A673 (cell line): ENCODE measurements at regions not wholly inside any gene's neighbourhood (a gene's known extent, or its start where the extent isn't known, plus 50 kb on each side); places are given as distances from the start of the nearest gene placed in this dataset.

Experiments
- BruUV-seq: library from RNA; stranded (reverse); fragments of 400-500 nt; replicated peaks from 2 replicates; lab custom pipeline; 2021; lab: Mats Ljungman, UMichigan
- CTCF ChIA-PET: fragments of 300-600 bp; sonication (Branson Sonifier 250); formaldehyde crosslinking; loops from one replicate; lab custom pipeline; 2022; ENCODE audit warnings: antibody characterized with exemption; lab: Charles Lee
- POLR2A ChIA-PET: fragments of 300-600 bp; sonication (Branson Sonifier 250); formaldehyde crosslinking; loops from one replicate; lab custom pipeline; 2022; ENCODE audit warnings: antibody characterized with exemption; ENCODE audit not compliant: low non-redundant PET; lab: Charles Lee
- DNase-seq: peaks from one replicate; pipeline ENCODE4 v3.0.0-alpha.2; 2015; ENCODE audit warnings: low spot score
- H3K27ac ChIP-seq: fragments of 200-600 bp; sonication (generic); 2 replicates; pipeline ENCODE4 v1.5.1; 2016; ENCODE audit warnings: mixed run types, low read depth, mild to moderate bottlenecking, mixed read lengths, antibody characterized with exemption, low read length; ENCODE audit not compliant: poor library complexity, severe bottlenecking
- H3K27me3 ChIP-seq: fragments of 200-600 bp; sonication (generic); replicated peaks from 2 replicates; pipeline ENCODE4 v1.6.1; 2017; ENCODE audit warnings: mixed run types, low read depth, mild to moderate bottlenecking, mixed read lengths, antibody characterized with exemption, low read length; ENCODE audit not compliant: insufficient read depth, poor library complexity
- H3K36me3 ChIP-seq: fragments of 200-600 bp; sonication (generic); 2 replicates; pipeline ENCODE4 v1.6.1; 2016; ENCODE audit warnings: mixed run types, mild to moderate bottlenecking, mixed read lengths, antibody characterized with exemption, low read length; ENCODE audit not compliant: insufficient read depth, poor library complexity, severe bottlenecking
- H3K4me1 ChIP-seq: fragments of 200-600 bp; sonication (generic); 2 replicates; pipeline ENCODE4 v1.6.1; 2017; ENCODE audit warnings: mixed run types, mild to moderate bottlenecking, mixed read lengths, antibody characterized with exemption, low read length; ENCODE audit not compliant: insufficient read depth, poor library complexity, severe bottlenecking
- H3K4me3 ChIP-seq: fragments of 200-600 bp; sonication (generic); 2 replicates; pipeline ENCODE4 v1.5.1; 2016; ENCODE audit warnings: low read depth, mixed run types, mild to moderate bottlenecking, mixed read lengths, low read length; ENCODE audit not compliant: poor library complexity, severe bottlenecking
- H3K9me3 ChIP-seq: fragments of 200-600 bp; sonication (generic); 2 replicates; pipeline ENCODE4 v1.6.1; 2016; ENCODE audit warnings: mixed run types, low read depth, mild to moderate bottlenecking, mixed read lengths, antibody characterized with exemption, low read length; ENCODE audit not compliant: poor library complexity, severe bottlenecking
- EZH2 ChIP-seq: fragments of 200-600 bp; sonication (generic); IDR thresholded peaks from 2 replicates; pipeline ENCODE4 v1.6.1; 2017; ENCODE audit warnings: borderline replicate concordance, low read depth, mild to moderate bottlenecking, mixed read lengths, antibody characterized with exemption, low read length; ENCODE audit not compliant: poor library complexity, severe bottlenecking
- intact Hi-C: fragments of 100-400 bp; cut with micrococcal nuclease; formaldehyde crosslinking; loops from one replicate; pipeline ENCODE4 v1.10.0; 2022; ENCODE audit not compliant: unreplicated experiment
- TF ChIP-seq, protein P1 (sequence below): fragments of 300-800, 200-600 bp; sonication (generic); conservative IDR thresholded peaks from 2 replicates; pipeline ENCODE4 v1.5.1; 2017; ENCODE audit warnings: low read depth, mild to moderate bottlenecking, antibody characterized with exemption, low read length, moderate library complexity, mixed read lengths

DNA sequence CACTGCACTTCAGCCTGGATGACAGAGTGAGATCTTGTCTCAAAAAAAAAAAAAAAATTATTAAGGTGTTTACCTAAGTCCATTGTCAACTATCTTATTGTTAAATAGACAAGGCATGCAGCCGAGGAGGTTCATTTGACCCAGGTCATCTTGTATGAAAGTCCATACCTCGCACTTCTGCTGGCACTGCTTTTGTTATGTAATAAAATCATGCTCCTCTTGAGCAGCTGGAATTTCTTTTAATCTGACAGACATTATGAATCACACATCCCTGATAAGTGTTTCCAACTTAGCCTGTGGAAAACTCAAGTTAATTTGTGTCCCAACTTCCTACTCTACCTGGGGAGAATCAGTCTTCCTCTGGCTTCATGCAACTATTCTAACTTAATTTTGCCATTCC lies 315.6 kb upstream of the KLF4 start:
- no peak overlapping the region for H3K27ac ChIP-seq
- no peaks in the 10 kb centered on the region for H3K4me1 ChIP-seq
- BruUV-seq: no TSS peak
- intact Hi-C loops: no loop called here
- no peak for TF ChIP-seq EZH2
- TF ChIP-seq, protein P1, sequence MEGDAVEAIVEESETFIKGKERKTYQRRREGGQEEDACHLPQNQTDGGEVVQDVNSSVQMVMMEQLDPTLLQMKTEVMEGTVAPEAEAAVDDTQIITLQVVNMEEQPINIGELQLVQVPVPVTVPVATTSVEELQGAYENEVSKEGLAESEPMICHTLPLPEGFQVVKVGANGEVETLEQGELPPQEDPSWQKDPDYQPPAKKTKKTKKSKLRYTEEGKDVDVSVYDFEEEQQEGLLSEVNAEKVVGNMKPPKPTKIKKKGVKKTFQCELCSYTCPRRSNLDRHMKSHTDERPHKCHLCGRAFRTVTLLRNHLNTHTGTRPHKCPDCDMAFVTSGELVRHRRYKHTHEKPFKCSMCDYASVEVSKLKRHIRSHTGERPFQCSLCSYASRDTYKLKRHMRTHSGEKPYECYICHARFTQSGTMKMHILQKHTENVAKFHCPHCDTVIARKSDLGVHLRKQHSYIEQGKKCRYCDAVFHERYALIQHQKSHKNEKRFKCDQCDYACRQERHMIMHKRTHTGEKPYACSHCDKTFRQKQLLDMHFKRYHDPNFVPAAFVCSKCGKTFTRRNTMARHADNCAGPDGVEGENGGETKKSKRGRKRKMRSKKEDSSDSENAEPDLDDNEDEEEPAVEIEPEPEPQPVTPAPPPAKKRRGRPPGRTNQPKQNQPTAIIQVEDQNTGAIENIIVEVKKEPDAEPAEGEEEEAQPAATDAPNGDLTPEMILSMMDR: no peak
- H3K4me3 ChIP-seq: no peak overlapping the region
- no peaks in the 10 kb centered on the region for H3K36me3 ChIP-seq
- POLR2A ChIA-PET: no interaction called here
- CTCF ChIA-PET: no interaction called here
- peaks cover 5% of the 10 kb centered on the region for H3K9me3 ChIP-seq
- DNase-seq: no peak
- H3K27me3 ChIP-seq: no peaks in the 10 kb centered on the region

DNA sequence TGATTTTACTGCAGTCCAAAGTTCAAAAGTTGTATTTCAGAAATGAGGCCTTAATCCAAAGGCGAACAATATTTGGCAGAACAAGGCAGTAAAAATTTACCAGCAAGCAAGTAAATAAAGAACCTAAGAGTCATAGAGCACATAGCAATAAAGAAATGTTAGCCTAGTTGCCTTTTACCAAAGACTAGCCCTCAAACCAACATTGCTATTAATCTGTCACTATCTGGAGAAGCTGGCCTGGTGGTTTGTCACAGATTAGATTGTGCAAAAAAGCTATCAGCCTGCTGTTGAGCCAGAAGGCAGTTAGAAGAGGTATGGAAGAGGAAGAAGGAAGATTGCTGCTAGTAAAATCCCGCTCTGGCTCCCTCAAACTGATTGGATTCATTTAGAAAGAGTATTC lies 304.7 kb upstream of the KLF4 start:
- no peak for DNase-seq
- no peak overlapping the region for H3K27ac ChIP-seq
- no peaks in the 10 kb centered on the region for H3K4me1 ChIP-seq
- TF ChIP-seq, protein P1: no peak
- no peak for TF ChIP-seq EZH2
- intact Hi-C loops: no loop called here
- H3K9me3 ChIP-seq: no peaks in the 10 kb centered on the region
- ChIA-PET CTCF (no interaction called here), POLR2A (no interaction called here)
- H3K4me3 ChIP-seq: no peak overlapping the region
- H3K27me3 ChIP-seq: no peaks in the 10 kb centered on the region
- BruUV-seq: no TSS peak
- no peaks in the 10 kb centered on the region for H3K36me3 ChIP-seq

DNA sequence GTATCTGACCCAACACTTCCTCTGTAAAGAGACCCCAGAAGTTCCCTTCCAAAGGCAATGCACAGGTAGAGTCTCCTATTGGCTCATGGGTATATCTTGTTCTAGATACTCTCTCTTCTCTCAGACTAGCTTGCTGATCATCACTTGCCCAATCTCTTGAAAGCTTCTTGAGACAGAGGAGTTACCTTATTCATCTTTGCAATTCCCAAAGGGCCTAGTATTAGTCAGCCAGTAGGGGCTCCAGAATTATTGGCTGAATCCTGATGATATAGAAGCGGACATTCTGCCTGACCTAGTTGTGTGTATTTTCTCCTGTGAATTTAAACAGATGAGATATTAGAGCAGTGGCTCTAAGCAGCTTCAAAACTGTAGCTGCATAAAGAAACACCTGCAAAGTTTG lies 304.0 kb upstream of the KLF4 start:
- Histone ChIP-seq H3K4me1 (no peaks in the 10 kb centered on the region), H3K4me3 (no peak overlapping the region), H3K27ac (no peak overlapping the region), H3K27me3 (no peaks in the 10 kb centered on the region), H3K9me3 (no peaks in the 10 kb centered on the region), H3K36me3 (no peaks in the 10 kb centered on the region)
- ChIA-PET POLR2A (no interaction called here), CTCF (no interaction called here)
- no peak for TF ChIP-seq EZH2
- TF ChIP-seq, protein P1: no peak
- intact Hi-C loops: no loop called here
- no TSS peak for BruUV-seq
- no peak for DNase-seq
